GM23338 (cell line): ENCODE measurements at regions not wholly inside any gene's neighbourhood (a gene's known extent, or its start where the extent isn't known, plus 50 kb on each side); places are given as distances from the start of the nearest gene placed in this dataset.

Experiments used
- ATAC-seq: fragments of 200-7000 bp; cut with Tn5 transposase; 3 replicates; pipeline ENCODE4 v1.9.1; 2020
- DNase-seq: peaks from one replicate; pipeline ENCODE4 v3.0.0-alpha.2; 2015; ENCODE audit warnings: low spot score
- H2AFZ ChIP-seq: fragments of 200-600 bp; sonication (generic); 2 replicates; pipeline ENCODE4 v1.8.0; 2016; ENCODE audit warnings: antibody characterized with exemption, mild to moderate bottlenecking, moderate library complexity
- H3F3A ChIP-seq: fragments of 200-600 bp; sonication (generic); replicated peaks from 2 replicates; pipeline ENCODE4 v1.8.0; 2017; ENCODE audit warnings: antibody characterized with exemption, mixed run types, low read depth
- H3K27ac ChIP-seq: fragments of 200-600 bp; sonication (generic); 2 replicates; pipeline ENCODE4 v1.6.1; 2016; ENCODE audit warnings: low read depth
- H3K27me3 ChIP-seq: fragments of 200-600 bp; sonication (generic); 2 replicates; pipeline ENCODE4 v1.8.0; 2016; ENCODE audit warnings: mild to moderate bottlenecking, mixed run types, moderate library complexity; ENCODE audit not compliant: insufficient read depth
- H3K36me3 ChIP-seq: fragments of 200-600 bp; sonication (generic); 2 replicates; pipeline ENCODE4 v1.8.0; 2016; ENCODE audit warnings: mild to moderate bottlenecking; ENCODE audit not compliant: insufficient read depth
- H3K4me1 ChIP-seq: fragments of 200-600 bp; sonication (generic); 2 replicates; pipeline ENCODE4 v1.8.0; 2016; ENCODE audit warnings: mild to moderate bottlenecking, moderate library complexity; ENCODE audit not compliant: insufficient read depth
- H3K4me2 ChIP-seq: fragments of 200-600 bp; sonication (generic); 2 replicates; pipeline ENCODE4 v1.7.1; 2017; ENCODE audit warnings: mixed run types
- H3K4me3 ChIP-seq: fragments of 200-600 bp; sonication (generic); 2 replicates; pipeline ENCODE4 v1.6.1; 2016; ENCODE audit warnings: mixed run types
- H3K79me2 ChIP-seq: fragments of 200-600 bp; sonication (generic); replicated peaks from 2 replicates; pipeline ENCODE4 v1.8.0; 2017; ENCODE audit warnings: mild to moderate bottlenecking; ENCODE audit not compliant: insufficient read depth
- H3K9me2 ChIP-seq: fragments of 200-600 bp; sonication (generic); 2 replicates; pipeline ENCODE4 v1.8.0; 2017; ENCODE audit not compliant: insufficient read depth
- H4K20me1 ChIP-seq: fragments of 200-600 bp; sonication (generic); replicated peaks from 2 replicates; pipeline ENCODE4 v1.8.0; 2017; ENCODE audit warnings: mild to moderate bottlenecking; ENCODE audit not compliant: insufficient read depth
- H3K27ac Mint-ChIP-seq: 2 replicates; pipeline ENCODE4 v1.8.0; 2020; ENCODE audit warnings: inconsistent platforms, mild to moderate bottlenecking, moderate library complexity, mixed read lengths
- H3K27me3 Mint-ChIP-seq: 3 replicates; pipeline ENCODE4 v1.8.0; 2022; ENCODE audit warnings: low read depth, mild to moderate bottlenecking, moderate library complexity, mixed read lengths, inconsistent platforms; ENCODE audit not compliant: insufficient read depth, poor library complexity
- H3K36me3 Mint-ChIP-seq: 3 replicates; pipeline ENCODE4 v1.8.0; 2021; ENCODE audit warnings: low read depth, mild to moderate bottlenecking, inconsistent platforms, moderate library complexity, mixed read lengths
- H3K4me1 Mint-ChIP-seq: 3 replicates; pipeline ENCODE4 v1.8.0; 2020; ENCODE audit warnings: mild to moderate bottlenecking, inconsistent platforms, mixed read lengths
- H3K4me3 Mint-ChIP-seq: 3 replicates; pipeline ENCODE4 v1.8.0; 2021; ENCODE audit warnings: moderate library complexity, mild to moderate bottlenecking, inconsistent platforms, mixed read lengths
- H3K9me3 Mint-ChIP-seq: 3 replicates; pipeline ENCODE4 v1.8.0; 2020; ENCODE audit warnings: moderate library complexity, mild to moderate bottlenecking, inconsistent platforms, mixed read lengths
- JUNB ChIP-seq: IDR thresholded peaks from one replicate; pipeline ENCODE4 v1.6.1; 2016; ENCODE audit warnings: antibody characterized with exemption; ENCODE audit not compliant: unreplicated experiment
- NANOG ChIP-seq: IDR thresholded peaks from 2 replicates; pipeline ENCODE4 v1.6.1; 2016; ENCODE audit warnings: antibody characterized with exemption, borderline replicate concordance
- POLR2AphosphoS5 ChIP-seq: IDR thresholded peaks from 2 replicates; pipeline ENCODE4 v1.6.1; 2016; ENCODE audit warnings: antibody characterized with exemption, low read depth
- STAT1 ChIP-seq: IDR thresholded peaks from one replicate; pipeline ENCODE4 v1.6.1; 2016; ENCODE audit warnings: antibody characterized with exemption; ENCODE audit not compliant: unreplicated experiment
- ZNF331 ChIP-seq: fragments of 250-450 bp; sonication (Bioruptor Pico); IDR thresholded peaks from 2 replicates; pipeline ENCODE4 v1.5.0; 2020; ENCODE audit warnings: low read depth, mild to moderate bottlenecking, moderate library complexity
- TF ChIP-seq, protein P1 (sequence below): IDR thresholded peaks from 2 replicates; pipeline ENCODE4 v1.6.1; 2016; ENCODE audit warnings: antibody characterized with exemption
- TF ChIP-seq, protein P2 (sequence below): IDR thresholded peaks from one replicate; pipeline ENCODE4 v1.6.1; 2018; ENCODE audit warnings: antibody characterized with exemption; ENCODE audit not compliant: unreplicated experiment
- TF ChIP-seq, protein P3 (sequence below), 2 experiments: fragments of 200-600 bp in 1 of 2; sonication (generic) in 1 of 2; conservative IDR thresholded peaks; 2 replicates each; pipeline versions ENCODE4 v1.5.1 to v1.6.1; 2016 to 2017; ENCODE audit warnings: antibody characterized with exemption in 2 of 2, low read depth in 2 of 2, mild to moderate bottlenecking in 2 of 2, moderate library complexity in 1 of 2

- Histone ChIP-seq H3K27ac (no peak overlapping the region), H3K36me3 (no peaks in the 10 kb centered on the region), H4K20me1 (no peaks in the 10 kb centered on the region), H3K4me1 (no peaks in the 10 kb centered on the region; the same call in 1 of the 2 replicates), H3K9me2 (no peaks in the 10 kb centered on the region), H3F3A (no peaks in the 10 kb centered on the region), H3K79me2 (no peaks in the 10 kb centered on the region), H3K27me3 (no peaks in the 10 kb centered on the region), H3K4me3 (no peak overlapping the region), H2AFZ (no peak overlapping the region), H3K4me2 (no peak overlapping the region)
- Mint-ChIP-seq H3K9me3 (no peaks in the 10 kb centered on the region), H3K4me3 (no peak overlapping the region), H3K4me1 (peaks cover 19% of the 10 kb centered on the region), H3K27me3 (peaks cover 5% of the 10 kb centered on the region), H3K36me3 (no peaks in the 10 kb centered on the region; the same call in 1 of the 3 replicates), H3K27ac (no peak overlapping the region)
- DNase-seq, result no peak
- no peak for ATAC-seq
- TF ChIP-seq, protein P1, sequence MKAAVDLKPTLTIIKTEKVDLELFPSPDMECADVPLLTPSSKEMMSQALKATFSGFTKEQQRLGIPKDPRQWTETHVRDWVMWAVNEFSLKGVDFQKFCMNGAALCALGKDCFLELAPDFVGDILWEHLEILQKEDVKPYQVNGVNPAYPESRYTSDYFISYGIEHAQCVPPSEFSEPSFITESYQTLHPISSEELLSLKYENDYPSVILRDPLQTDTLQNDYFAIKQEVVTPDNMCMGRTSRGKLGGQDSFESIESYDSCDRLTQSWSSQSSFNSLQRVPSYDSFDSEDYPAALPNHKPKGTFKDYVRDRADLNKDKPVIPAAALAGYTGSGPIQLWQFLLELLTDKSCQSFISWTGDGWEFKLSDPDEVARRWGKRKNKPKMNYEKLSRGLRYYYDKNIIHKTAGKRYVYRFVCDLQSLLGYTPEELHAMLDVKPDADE, result no peak
- no peak for TF ChIP-seq STAT1
- no peak for TF ChIP-seq ZNF331
- no peak for TF ChIP-seq POLR2AphosphoS5
- TF ChIP-seq, protein P2, sequence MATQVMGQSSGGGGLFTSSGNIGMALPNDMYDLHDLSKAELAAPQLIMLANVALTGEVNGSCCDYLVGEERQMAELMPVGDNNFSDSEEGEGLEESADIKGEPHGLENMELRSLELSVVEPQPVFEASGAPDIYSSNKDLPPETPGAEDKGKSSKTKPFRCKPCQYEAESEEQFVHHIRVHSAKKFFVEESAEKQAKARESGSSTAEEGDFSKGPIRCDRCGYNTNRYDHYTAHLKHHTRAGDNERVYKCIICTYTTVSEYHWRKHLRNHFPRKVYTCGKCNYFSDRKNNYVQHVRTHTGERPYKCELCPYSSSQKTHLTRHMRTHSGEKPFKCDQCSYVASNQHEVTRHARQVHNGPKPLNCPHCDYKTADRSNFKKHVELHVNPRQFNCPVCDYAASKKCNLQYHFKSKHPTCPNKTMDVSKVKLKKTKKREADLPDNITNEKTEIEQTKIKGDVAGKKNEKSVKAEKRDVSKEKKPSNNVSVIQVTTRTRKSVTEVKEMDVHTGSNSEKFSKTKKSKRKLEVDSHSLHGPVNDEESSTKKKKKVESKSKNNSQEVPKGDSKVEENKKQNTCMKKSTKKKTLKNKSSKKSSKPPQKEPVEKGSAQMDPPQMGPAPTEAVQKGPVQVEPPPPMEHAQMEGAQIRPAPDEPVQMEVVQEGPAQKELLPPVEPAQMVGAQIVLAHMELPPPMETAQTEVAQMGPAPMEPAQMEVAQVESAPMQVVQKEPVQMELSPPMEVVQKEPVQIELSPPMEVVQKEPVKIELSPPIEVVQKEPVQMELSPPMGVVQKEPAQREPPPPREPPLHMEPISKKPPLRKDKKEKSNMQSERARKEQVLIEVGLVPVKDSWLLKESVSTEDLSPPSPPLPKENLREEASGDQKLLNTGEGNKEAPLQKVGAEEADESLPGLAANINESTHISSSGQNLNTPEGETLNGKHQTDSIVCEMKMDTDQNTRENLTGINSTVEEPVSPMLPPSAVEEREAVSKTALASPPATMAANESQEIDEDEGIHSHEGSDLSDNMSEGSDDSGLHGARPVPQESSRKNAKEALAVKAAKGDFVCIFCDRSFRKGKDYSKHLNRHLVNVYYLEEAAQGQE, result no peak
Observed at GRCh38 chr16:27717726-27718125, 167.8 kb downstream of the KATNIP start.

GRCh38 chr16:27718201-27719105 lies 168.5 kb downstream of the KATNIP start:
- no peak; the same call in 1 of the 3 replicates for ATAC-seq
- peaks cover 19% of the 10 kb centered on the region for H3K4me1 Mint-ChIP-seq
- TF ChIP-seq, protein P3, sequence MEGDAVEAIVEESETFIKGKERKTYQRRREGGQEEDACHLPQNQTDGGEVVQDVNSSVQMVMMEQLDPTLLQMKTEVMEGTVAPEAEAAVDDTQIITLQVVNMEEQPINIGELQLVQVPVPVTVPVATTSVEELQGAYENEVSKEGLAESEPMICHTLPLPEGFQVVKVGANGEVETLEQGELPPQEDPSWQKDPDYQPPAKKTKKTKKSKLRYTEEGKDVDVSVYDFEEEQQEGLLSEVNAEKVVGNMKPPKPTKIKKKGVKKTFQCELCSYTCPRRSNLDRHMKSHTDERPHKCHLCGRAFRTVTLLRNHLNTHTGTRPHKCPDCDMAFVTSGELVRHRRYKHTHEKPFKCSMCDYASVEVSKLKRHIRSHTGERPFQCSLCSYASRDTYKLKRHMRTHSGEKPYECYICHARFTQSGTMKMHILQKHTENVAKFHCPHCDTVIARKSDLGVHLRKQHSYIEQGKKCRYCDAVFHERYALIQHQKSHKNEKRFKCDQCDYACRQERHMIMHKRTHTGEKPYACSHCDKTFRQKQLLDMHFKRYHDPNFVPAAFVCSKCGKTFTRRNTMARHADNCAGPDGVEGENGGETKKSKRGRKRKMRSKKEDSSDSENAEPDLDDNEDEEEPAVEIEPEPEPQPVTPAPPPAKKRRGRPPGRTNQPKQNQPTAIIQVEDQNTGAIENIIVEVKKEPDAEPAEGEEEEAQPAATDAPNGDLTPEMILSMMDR (conservative IDR thresholded peaks at IDR 0.05; ENCODE audit: low read depth in 2 of 2), result no peak
- no peak for TF ChIP-seq JUNB
- TF ChIP-seq, protein P2, result no peak
- TF ChIP-seq NANOG, result no peak
- TF ChIP-seq, protein P1, result no peak

More at GRCh38 chr16:27718201-27719105, 168.5 kb downstream of the KATNIP start:
- Histone ChIP-seq H3K4me3 (no peak overlapping the region), H3K4me1 (no peaks in the 10 kb centered on the region; the same call in 1 of the 2 replicates), H3K27me3 (no peaks in the 10 kb centered on the region), H3K36me3 (no peaks in the 10 kb centered on the region), H3K79me2 (no peaks in the 10 kb centered on the region), H3K27ac (no peak overlapping the region), H3F3A (no peaks in the 10 kb centered on the region), H2AFZ (no peak overlapping the region), H4K20me1 (no peaks in the 10 kb centered on the region), H3K4me2 (no peak overlapping the region), H3K9me2 (no peaks in the 10 kb centered on the region)
- H3K36me3 Mint-ChIP-seq, result no peaks in the 10 kb centered on the region; the same call in 2 of the 3 replicates
- H3K9me3 Mint-ChIP-seq, result no peaks in the 10 kb centered on the region
- peaks cover 7% of the 10 kb centered on the region for H3K27me3 Mint-ChIP-seq
- H3K4me3 Mint-ChIP-seq, result no peak overlapping the region
- peak overlapping the region; percentile 28; the same call in 1 of the 2 replicates for H3K27ac Mint-ChIP-seq
- DNase-seq, result no peak
